ENCODE measurements at regions not wholly inside any gene's neighbourhood (a gene's known extent, or its start where the extent isn't known, plus 50 kb on each side); places are given as distances from the start of the nearest gene placed in this dataset.

DNA sequence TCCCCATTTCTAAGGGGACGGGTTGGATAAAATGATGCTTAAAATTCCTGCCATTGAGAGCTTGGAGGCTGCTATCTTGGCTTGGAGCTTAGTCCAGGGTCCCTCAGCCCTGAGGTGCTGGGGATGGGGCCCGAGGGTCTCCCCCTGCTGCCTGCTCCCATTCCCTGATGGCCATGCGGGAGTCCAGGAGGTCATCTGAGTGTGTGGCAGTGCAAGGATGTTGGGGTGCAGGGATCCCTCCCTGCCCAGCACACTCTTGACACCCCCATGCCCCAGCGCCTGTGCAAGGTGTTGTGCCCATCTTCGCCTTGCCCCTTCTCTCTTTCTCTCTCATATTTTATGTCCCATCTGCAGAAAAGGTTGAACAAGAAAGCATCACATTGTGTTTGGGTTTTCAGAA lies 90.4 kb downstream of the IRF8 start:
- in situ Hi-C loops (cut with HindIII; ENCODE audit: low sequenced_read_pairs): no loop called here
- no peak for DNase-seq (ENCODE audit: low spot score)

DNA sequence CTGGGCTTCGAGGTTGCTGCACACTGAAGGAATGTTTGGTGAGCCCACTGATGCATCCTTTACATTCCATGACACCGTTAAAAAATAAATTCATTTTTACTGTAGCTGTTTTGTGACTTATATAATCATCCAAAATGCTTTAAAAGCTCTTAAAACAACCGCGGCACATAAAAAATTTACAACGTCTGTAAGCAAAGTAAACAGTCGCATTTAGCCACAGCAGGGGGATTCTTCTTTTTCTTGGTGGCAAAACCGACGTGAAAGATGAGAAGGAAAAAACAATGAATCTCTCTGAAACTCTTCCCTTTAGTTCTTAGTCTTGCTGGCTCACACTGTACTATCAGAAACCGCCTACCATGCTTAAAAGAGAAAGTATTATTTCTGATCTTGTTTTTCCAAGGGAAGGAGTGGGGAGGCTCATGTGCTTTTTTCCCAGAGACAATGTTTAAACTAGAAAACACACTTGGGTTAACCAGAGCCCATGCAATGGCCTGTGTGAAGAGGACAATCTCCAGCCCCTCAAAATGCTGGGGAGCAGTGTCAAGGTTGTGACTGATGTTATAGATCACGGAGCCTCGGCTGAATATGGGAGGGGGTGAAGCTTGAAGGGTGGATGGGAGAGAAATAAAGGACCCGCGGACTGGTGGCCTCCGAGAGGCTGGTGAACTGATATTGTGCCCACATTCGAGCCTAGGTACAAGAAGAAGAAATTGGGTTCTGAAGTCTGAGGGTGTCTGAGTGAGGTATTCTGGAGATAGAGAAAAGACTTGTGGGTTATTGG lies 91.1 kb downstream of the IRF8 start:
- no peak for DNase-seq (ENCODE audit: low spot score)
- in situ Hi-C loops (cut with HindIII; ENCODE audit: low sequenced_read_pairs): no loop called here

DNA sequence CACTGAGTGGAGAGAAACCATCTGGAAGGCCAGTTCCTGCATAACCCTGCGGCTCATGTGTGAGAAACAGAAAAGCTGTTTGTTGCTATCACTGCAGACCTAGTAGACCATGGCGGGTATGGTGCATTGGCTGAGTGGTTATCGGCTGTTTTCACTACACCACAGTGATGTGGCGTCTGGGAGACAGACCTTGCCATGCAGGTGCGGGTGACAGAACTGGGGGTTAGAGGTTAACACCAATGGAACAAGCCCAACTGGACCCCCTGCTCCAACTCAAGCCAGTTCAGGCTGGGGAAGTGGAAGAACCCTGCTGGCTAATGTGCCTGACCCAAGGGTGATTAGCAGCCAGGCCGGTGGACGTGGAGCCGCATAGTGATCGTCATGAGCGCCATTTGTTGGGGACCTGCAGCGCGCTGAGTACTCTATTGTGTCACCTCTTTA lies 91.9 kb downstream of the IRF8 start:
- DNase-seq (ENCODE audit: low spot score): no peak
- in situ Hi-C loops (cut with HindIII; ENCODE audit: low sequenced_read_pairs): no loop called here

DNA sequence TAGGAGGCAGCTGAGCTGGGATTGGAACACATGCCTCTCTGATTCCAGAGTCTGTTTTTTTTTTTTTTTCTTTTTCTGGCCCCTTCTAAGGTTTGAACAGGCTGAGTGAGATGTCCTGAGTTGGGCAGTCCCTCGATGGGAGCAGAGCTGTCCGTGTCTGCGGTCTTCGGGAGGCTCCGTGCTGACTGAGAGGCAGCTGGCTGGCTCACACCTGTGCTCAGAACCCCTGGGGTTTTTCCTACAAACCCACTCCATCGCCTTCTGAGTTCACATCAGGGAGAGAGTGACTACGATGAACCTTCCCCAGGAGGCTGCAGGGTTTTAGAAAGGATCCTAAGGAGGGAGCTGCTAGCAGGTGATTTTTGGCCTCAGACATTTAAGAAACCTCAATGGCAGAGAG lies 92.5 kb downstream of the IRF8 start:
- DNase-seq (ENCODE audit: low spot score): no peak
- in situ Hi-C loops (cut with HindIII; ENCODE audit: low sequenced_read_pairs): no loop called here

DNA sequence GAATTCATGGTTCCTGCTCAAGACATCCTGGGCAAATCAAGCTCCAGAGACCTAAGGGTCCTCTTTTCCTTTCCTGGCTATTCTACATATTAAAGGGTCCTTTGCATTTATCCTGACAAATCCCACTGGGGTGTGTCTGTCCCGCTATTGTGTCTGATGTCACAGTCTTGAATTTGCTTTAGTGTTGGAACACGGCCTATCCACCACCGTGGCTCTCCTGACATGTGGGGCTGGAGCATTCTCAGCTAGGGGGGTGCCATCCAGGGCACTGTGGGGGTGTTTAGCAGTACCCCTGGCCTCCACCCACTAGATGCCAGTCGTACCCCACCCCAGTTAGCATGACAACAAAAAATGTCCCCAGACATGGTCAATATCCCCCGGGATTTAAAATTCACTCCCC lies 92.9 kb downstream of the IRF8 start:
- DNase-seq (ENCODE audit: low spot score): no peak
- in situ Hi-C loops (cut with HindIII; ENCODE audit: low sequenced_read_pairs): no loop called here

DNA sequence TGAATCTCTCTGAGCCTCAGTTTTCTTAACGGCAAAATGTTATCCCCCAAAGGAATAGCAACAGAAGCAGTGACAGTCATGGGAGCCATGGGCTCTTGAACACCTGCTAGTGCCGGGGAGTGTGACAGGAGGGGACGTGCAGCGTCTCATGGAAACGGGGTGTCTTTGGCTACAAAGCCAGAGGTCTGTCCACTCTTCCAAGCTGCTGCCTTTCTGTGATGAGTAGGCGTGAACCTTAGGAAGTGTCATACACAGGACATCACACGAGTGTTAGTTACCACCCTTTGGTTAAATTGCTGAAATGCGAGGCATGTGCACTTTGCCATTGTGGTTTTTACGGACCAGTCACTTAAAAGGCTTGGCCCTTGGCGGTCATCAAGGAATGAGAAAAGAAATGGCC lies 93.4 kb downstream of the IRF8 start:
- in situ Hi-C loops (cut with HindIII; ENCODE audit: low sequenced_read_pairs): no loop called here
- no peak for DNase-seq (ENCODE audit: low spot score)

DNA sequence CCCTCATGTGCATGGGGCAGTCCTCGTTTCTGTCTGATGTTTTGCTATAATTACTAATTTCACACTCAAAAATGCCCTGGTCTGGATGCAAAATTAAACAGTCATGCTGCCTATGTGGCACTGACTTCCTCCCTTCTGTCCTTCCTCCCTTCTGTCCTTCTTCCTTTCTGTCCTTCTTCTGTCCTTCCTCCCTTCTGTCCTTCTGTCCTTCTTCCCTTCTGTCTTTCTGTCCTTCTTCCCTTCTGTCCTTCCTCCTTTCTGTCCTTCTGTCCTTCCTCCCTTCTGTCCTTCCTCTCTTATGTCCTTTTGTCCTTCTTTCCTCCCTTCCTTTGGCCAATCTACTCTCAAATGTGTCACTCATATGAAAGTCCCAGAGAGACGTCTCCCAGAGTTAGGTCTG lies 93.8 kb downstream of the IRF8 start:
- in situ Hi-C loops (cut with HindIII; ENCODE audit: low sequenced_read_pairs): no loop called here
- DNase-seq (ENCODE audit: low spot score): no peak

DNA sequence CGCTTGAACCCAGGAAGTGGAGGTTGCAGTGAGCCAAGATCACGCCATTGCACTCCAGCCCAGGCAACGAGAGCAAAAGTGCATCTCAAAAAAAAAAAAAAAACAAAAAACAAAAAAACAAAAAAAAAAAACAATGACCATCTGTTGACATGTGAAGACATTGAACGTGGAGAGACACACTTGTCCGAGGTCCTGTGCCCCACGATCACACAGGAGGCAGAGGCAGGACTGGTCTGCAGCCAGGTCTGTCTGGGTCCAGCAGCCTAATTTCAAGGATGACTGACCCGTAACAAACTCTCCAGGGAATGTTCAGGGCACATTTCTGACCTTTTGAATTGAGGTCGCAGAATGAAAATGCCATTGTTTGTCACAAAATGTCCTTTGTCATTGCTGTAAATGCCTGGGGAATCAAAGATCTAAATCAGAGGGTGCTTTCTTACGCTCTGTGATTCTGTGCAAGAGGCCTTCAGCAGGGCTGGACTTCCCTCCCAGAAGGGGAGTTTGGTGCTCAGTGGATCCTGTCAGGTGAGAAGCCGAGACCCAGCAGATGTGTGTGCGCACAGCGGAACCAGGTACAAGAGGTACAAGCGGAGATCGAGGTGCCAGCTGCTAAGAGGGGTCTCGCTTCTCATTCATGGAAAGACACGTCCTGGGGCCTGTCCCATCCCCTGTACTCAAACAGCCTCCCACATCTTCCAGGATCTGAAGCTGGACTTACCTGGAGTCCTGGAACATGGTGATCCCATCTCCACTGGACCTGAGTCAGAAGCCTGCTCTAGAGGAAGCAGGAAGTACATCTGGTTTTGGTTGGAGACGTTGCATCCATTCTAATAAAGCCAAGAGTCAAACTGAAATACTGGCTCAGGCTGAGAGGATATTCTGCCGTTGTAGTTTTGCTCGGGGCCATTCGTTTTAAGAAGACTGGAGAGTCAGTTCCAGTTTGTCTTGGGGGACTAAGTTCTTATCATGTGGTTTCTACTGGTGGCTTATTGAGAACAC lies 95.8 kb downstream of the IRF8 start:
- DNase-seq (ENCODE audit: low spot score): no peak
- in situ Hi-C loops (cut with HindIII; ENCODE audit: low sequenced_read_pairs): no loop called here

DNA sequence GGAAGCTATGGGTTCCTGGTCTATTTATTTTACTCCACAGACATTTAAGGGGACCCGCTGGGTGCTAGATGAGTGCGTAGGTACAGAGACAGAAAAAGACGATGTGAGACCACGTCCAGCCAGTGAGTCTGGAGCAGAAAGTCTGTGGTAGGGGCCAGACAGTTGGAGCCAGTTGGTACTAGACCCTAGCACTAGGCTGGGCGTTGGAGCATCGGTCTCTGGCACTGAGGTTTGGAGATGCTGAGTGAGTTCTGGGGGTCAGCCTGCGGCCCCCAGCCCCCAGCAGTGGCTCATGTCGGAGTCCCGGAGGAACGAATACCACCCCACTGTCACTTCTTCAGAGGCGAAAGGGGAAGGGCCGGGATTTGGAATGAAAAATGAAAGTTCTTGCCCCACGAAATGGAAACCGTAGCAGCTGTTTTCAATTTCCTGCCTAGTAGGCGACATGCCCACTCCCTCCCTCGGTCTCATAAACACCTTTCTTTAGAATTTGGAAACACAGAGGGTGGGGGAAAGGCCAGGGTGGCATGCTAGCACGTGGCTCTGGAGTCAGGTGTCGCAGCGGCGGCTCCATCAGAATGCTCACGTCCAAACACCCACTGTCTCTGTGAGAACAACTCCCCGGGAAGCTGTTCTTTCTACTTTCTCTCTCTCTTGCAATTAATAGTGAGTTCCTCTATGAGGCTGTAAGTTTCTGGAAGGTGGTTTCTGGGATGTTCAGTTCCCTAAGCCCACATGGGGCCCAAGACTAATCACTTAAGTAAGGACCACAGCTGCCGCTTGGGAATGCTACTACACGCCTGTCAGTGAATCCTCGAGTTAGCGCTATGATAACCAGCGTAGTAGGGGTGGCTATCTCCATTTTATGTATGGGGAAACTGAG lies 96.8 kb downstream of the IRF8 start:
- no peak for DNase-seq (ENCODE audit: low spot score)
- in situ Hi-C loops (cut with HindIII; ENCODE audit: low sequenced_read_pairs): no loop called here

DNA sequence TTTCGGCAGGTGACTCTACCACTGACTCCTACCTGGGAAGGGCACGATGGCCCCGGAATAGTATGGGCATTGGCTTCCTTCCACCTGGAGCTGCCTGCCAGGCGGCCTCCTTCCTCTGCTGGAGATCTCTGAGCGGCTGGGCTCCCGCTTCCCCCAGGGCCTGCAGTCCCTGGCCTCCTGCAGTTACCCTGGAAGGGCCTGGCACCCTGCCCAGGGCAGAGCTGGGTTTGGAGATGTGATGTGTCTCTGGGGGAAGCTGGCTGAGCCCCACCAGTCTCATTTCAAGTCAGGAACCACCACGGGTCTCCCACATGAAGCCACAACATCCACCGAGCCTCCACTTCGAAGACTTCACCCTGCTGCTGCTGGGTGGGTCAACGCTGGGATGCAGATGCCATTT lies 97.9 kb downstream of the IRF8 start:
- no peak for DNase-seq (ENCODE audit: low spot score)
- in situ Hi-C loops (cut with HindIII; ENCODE audit: low sequenced_read_pairs): no loop called here

DNA sequence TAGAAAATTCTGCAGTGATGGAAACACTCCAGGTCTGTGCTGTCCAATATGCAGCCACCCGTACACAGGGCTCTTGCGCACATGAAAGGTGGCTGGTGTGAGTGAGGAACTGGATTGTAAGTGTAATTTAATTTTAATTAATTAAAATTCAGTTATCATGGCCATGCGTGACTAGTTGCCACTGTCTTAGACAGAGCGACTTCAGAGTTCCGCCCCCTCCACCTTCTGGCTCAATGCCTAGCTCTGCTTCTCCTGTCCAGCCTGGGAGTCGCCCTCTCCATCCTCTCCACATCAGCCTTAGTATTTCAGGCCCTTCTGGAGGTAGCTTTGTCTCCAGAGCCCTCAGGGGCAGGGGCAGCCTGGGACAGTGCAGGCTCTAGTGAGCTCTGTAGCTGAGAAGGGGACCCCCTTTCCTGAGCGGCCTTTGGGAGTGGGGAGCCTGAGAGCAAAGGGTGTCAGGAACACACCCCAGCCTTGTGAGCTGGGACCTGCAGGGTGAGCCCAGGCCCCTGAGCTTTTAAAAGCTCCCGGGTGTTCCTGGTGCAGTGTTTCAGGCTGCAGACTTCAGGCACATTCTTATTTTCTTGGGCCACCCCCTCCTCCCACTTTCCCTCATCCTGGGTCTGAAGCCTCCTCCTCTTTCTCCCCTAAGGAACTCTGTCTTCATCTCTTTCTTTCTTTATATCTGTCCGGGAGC lies 99.4 kb downstream of the IRF8 start:
- in situ Hi-C loops (cut with HindIII; ENCODE audit: low sequenced_read_pairs): no loop called here
- DNase-seq (ENCODE audit: low spot score): no peak

DNA sequence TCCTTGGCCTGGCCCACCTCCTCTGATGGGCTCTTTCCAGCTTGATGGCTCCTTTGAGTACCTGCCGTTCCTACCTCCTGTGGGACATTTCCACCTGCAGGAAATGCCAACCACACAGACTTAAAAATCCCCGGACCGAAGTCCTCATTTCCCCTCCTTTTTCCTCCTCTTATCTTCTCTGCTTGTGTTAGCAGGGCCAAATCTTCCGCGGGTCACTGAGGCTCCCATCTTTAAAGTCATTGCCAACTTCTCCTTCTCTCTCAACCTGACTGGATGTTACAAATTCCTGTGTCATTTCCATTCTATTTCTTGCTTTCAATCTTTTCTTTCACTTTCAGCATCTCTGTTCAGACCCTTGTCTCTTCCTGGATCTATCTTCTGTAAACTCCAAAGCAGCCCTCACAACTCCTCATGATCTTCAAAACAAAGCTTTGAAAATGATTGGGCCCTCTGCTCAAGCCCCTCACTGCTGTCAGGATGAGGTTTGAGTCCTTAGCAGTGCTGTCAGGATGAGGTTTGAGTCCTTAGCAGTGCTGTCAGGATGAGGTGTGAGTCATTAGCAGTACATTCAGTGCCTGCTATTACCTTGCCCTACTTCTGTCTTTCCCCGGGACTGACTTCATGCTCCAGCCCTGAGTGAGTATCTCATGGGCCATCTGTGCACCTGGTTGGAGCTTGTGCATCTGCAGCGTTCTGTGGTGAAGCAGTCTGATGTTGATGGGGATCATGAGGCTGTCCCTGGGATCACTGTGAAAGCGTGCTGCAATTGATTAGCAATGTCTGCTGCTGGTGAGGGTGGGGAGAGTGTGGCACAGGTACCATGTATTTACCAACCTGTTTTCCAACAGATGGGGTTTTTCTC lies 100.1 kb downstream of the IRF8 start:
- in situ Hi-C loops (cut with HindIII; ENCODE audit: low sequenced_read_pairs): no loop called here
- no peak for DNase-seq (ENCODE audit: low spot score)

DNA sequence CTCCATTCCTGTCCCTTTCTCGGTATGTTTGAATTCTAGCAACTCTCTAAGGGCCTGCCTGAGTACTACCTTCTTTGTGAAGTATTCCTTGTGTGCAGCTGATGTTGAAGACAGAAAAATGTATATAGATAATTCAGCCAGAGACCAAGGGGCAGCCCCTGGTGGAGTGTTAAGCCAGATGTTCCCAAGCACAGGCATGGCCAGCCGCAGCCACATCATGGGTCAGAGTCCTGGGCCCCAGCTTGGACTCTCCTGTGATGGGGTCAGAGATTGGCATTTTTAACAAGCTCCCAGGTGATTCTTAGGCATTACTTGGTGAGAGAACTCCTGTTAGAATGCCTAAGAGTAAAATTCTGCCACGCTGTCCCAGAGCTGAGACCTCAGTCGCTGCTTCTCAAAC lies 100.8 kb downstream of the IRF8 start:
- DNase-seq (ENCODE audit: low spot score): no peak
- in situ Hi-C loops (cut with HindIII; ENCODE audit: low sequenced_read_pairs): no loop called here

DNA sequence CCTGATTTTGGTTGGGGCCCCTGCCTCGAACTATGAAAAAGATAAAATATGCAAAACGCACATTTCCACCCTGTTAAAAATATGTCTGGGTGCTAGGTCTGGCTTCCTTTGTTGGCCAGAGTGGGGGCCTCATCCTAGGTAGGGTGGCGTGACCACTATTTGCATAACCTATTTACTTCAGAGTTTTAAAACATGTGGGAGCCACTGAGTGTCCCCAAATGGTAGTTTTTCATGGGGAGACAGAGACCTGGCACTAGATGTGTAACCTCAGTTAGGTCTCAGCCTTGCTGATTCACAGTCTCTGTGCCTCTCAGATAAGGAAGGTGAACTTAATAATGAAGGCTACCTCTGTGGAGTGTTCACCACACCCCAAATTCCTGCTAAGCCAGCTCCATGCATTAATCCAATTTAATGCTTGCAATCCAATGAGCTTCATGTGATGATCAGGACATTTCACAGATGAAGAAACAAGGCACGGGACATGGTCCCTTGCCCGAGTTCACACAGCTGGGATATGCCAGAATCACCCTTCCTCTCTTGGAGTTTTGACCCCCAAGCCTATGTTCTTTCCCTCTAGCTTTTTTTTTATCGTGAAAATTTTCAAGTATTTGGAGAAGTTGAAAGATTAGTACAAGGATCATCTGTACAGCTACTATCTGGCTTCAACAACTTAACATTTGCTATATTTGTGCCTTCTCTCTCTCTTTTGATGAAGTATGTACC lies 103.4 kb downstream of the IRF8 start:
- no peak for DNase-seq (ENCODE audit: low spot score)
- in situ Hi-C loops (cut with HindIII; ENCODE audit: low sequenced_read_pairs): no loop called here

DNA sequence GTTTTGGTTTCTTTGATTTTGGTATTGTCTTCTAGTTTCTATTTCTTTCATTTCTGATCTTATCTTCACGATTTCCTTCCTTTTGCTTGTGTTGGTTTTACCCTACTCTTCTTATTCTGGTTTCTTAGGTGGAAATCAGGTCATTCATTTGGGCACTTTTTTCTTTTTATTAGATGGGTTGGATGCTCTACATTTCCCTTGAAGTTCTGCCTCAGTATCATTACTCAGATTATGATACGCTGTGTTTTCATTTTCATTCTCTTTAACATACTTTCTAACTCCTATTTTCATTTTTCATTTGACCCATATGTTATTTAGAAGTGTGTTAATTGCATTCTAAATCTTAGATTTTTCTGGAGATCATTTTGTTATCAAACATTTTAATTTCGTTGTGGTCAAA lies 108.6 kb downstream of the IRF8 start:
- in situ Hi-C loops (cut with HindIII; ENCODE audit: low sequenced_read_pairs): no loop called here
- DNase-seq (ENCODE audit: low spot score): no peak

DNA sequence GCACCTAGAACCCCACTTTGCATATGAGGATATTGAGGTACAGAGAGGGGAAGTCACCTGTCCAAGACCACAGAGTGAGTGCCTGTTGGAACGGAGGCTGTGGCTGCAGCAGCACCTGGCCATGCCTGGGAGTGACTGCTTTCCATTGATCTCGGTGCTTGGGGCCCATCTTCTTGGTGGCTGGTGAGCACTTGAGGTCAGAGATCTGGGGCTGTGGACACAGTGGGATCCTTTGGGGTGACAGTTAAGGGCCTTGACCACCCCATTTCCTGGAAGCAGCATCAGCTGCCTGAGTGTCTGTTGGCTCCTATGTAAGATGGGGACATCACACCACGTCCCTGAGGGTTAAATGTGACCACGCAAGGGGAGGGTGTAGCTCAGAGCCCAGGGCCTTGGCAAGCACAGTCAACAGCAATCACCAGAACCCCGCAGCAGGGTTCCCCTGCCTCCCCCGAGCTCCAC lies 111.7 kb downstream of the IRF8 start:
- DNase-seq (ENCODE audit: low spot score): no peak
- in situ Hi-C loops (cut with HindIII; ENCODE audit: low sequenced_read_pairs): no loop called here

DNA sequence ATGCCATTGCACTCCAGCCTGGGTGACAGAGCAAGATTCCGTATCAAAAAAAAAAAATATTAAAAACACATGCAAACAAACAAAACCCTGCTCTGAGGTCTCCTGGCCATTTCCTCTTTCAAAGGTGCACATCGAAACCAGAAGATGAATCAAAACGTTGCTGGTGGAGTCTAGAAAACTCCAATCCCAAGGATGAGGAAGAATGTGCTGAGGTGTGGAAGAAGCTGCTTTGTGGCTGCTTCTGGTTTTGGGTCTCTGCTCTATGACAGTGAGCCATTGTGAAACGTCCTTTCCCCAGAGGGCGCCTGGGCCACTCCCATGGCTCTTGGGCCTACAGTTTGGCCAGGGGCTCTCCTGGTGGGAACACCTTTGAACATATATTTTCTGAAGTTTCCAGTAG lies 112.6 kb downstream of the IRF8 start:
- in situ Hi-C loops (cut with HindIII; ENCODE audit: low sequenced_read_pairs): no loop called here
- no peak for DNase-seq (ENCODE audit: low spot score)
